ENCODE measurements at regions not wholly inside any gene's neighbourhood (a gene's known extent, or its start where the extent isn't known, plus 50 kb on each side); places are given as distances from the start of the nearest gene placed in this dataset.
A peak's percentile ranks its signal among the peaks of the same experiment; 100 is the strongest.

GRCh38 chr7:80018941-80019808 is 115.5 kb upstream of the GNAI1 start:
- Histone ChIP-seq H3K27me3 (ENCODE audit: control insufficient read depth, insufficient read depth, low read length, poor library complexity, severe bottlenecking) (no peaks in the 10 kb centered on the region), H3K4me1 (ENCODE audit: control insufficient read depth, insufficient read depth, low read length) (no peaks in the 10 kb centered on the region), H3K27ac (ENCODE audit: low read depth, low read length) (no peak overlapping the region), H3K36me3 (ENCODE audit: control insufficient read depth, insufficient read depth, low read length) (no peaks in the 10 kb centered on the region), H3K9me3 (ENCODE audit: control insufficient read depth, low read length) (peaks cover 6% of the 10 kb centered on the region), H3K4me3 (ENCODE audit: low read length) (no peak overlapping the region), H3K9ac (ENCODE audit: extremely low read depth, low read length, poor library complexity, severe bottlenecking) (no peak overlapping the region)
- Mint-ChIP-seq H3K27ac (no peak overlapping the region), H3K27me3 (ENCODE audit: insufficient read depth) (no peaks in the 10 kb centered on the region), H3K4me3 (no peak overlapping the region), H3K9me3 (peaks cover 17% of the 10 kb centered on the region), H3K4me1 (peaks cover 4% of the 10 kb centered on the region), H3K36me3 (ENCODE audit: low read depth) (no peaks in the 10 kb centered on the region)
- TF ChIP-seq CTCF (conservative IDR thresholded peaks at IDR 0.05), result peak; percentile 94
- 54 to 62% methylated on average over 3 to 9 of the region's 9 CpGs for WGBS, 2 experiments (ENCODE audit: insufficient coverage in 1 of 2, insufficient read length in 1 of 2)
- peak; percentile 80 for DNase-seq

GRCh38 chr7:80017101-80017698 is 117.4 kb upstream of the GNAI1 start:
- Mint-ChIP-seq H3K27ac (no peak overlapping the region), H3K27me3 (ENCODE audit: insufficient read depth) (no peaks in the 10 kb centered on the region), H3K36me3 (ENCODE audit: low read depth) (no peaks in the 10 kb centered on the region), H3K4me3 (no peak overlapping the region), H3K9me3 (peaks cover 10% of the 10 kb centered on the region), H3K4me1 (peaks cover 6% of the 10 kb centered on the region)
- no peaks in the 10 kb centered on the region for H3K36me3 ChIP-seq (ENCODE audit: control insufficient read depth, insufficient read depth, low read length)
- peak overlapping the region; percentile 2 for H3K27ac ChIP-seq (ENCODE audit: low read depth, low read length)
- peaks cover 6% of the 10 kb centered on the region for H3K9me3 ChIP-seq (ENCODE audit: control insufficient read depth, low read length)
- no peak for DNase-seq
- H3K9ac ChIP-seq (ENCODE audit: extremely low read depth, low read length, poor library complexity, severe bottlenecking), result no peak overlapping the region
- H3K4me3 ChIP-seq (ENCODE audit: low read length), result no peak overlapping the region
- no peak for TF ChIP-seq CTCF (conservative IDR thresholded peaks at IDR 0.05)
- WGBS, 2 experiments (ENCODE audit: insufficient coverage in 1 of 2, insufficient read length in 1 of 2), result 78% methylated on average over 2 of the region's 2 CpGs; no CpG with 5 or more reads in 1 of the 2 experiments
- no peaks in the 10 kb centered on the region for H3K4me1 ChIP-seq (ENCODE audit: control insufficient read depth, insufficient read depth, low read length)
- no peaks in the 10 kb centered on the region for H3K27me3 ChIP-seq (ENCODE audit: control insufficient read depth, insufficient read depth, low read length, poor library complexity, severe bottlenecking)

- H3K36me3 ChIP-seq (ENCODE audit: control insufficient read depth, insufficient read depth, low read length), result no peaks in the 10 kb centered on the region
- Mint-ChIP-seq H3K27me3 (ENCODE audit: insufficient read depth) (no peaks in the 10 kb centered on the region), H3K36me3 (ENCODE audit: low read depth) (no peaks in the 10 kb centered on the region), H3K9me3 (peaks cover 1% of the 10 kb centered on the region), H3K27ac (no peak overlapping the region), H3K4me1 (peaks cover 6% of the 10 kb centered on the region), H3K4me3 (no peak overlapping the region)
- H3K9ac ChIP-seq (ENCODE audit: extremely low read depth, low read length, poor library complexity, severe bottlenecking), result no peak overlapping the region
- no peaks in the 10 kb centered on the region for H3K27me3 ChIP-seq (ENCODE audit: control insufficient read depth, insufficient read depth, low read length, poor library complexity, severe bottlenecking)
- no peaks in the 10 kb centered on the region for H3K9me3 ChIP-seq (ENCODE audit: control insufficient read depth, low read length)
- DNase-seq, result no peak
- no peak overlapping the region for H3K27ac ChIP-seq (ENCODE audit: low read depth, low read length)
- H3K4me1 ChIP-seq (ENCODE audit: control insufficient read depth, insufficient read depth, low read length), result no peaks in the 10 kb centered on the region
- TF ChIP-seq CTCF (conservative IDR thresholded peaks at IDR 0.05), result no peak
- WGBS, 2 experiments (ENCODE audit: insufficient coverage in 1 of 2, insufficient read length in 1 of 2), result 90 to 93% methylated on average over 2 of the region's 2 CpGs
- H3K4me3 ChIP-seq (ENCODE audit: low read length), result no peak overlapping the region
Measured at GRCh38 chr7:80014511-80014910, 120.1 kb upstream of the GNAI1 start.

All from endodermal cell (in vitro differentiated cells).